Adrenal gland (tissue), 9 donors: ENCODE measurements at regions not wholly inside any gene's neighbourhood (a gene's known extent, or its start where the extent isn't known, plus 50 kb on each side); places are given as distances from the start of the nearest gene placed in this dataset.

Source experiments
- DNase-seq, 7 donors: peaks; one replicate each; pipeline ENCODE4 v3.0.0-alpha.2; 2019 to 2020
- H3K27ac ChIP-seq, 5 donors: fragments of 200-600 bp; sonication (generic) in 4 of 5; 1 replicate in 3 of 5; 2 replicates in 2 of 5; pipeline versions ENCODE4 v1.5.1 to v1.8.0; 2016 to 2020; ENCODE audit warnings: mild to moderate bottlenecking in 1 of 5
- H3K27me3 ChIP-seq: fragments of 200-600 bp; 2 replicates; pipeline ENCODE4 v1.8.0; 2021
- H3K36me3 ChIP-seq, 2 donors: fragments of 200-600 bp; replicated peaks in 1 of 2; 1 replicate in 1 of 2; 2 replicates in 1 of 2; pipeline versions ENCODE4 v1.5.1 to v1.8.0; 2018 to 2022
- H3K4me1 ChIP-seq, 2 donors: fragments of 200-600 bp; replicated peaks in 1 of 2; 1 replicate in 1 of 2; 2 replicates in 1 of 2; pipeline versions ENCODE4 v1.5.1 to v1.8.0; 2018 to 2021
- H3K4me3 ChIP-seq, 4 donors: fragments of 200-600 bp; sonication (generic) in 3 of 4; one replicate each; pipeline ENCODE4 v1.5.1; 2016 to 2018
- H3K9me3 ChIP-seq, 3 donors: fragments of 200-600 bp; sonication (generic) in 1 of 3; replicated peaks in 1 of 3; 1 replicate in 2 of 3; 2 replicates in 1 of 3; pipeline versions ENCODE4 v1.5.1 to v1.8.0; 2016 to 2021
- CTCF ChIP-seq, 6 experiments: fragments of 450-650 bp in 4 of 6; fragments of 200-600 bp in 2 of 6; sonication (generic) in 1 of 6; IDR thresholded peaks; 1 replicate in 5 of 6; 2 replicates in 1 of 6; pipeline versions ENCODE4 v1.5.1 to v1.8.0; 2016 to 2021; ENCODE audit warnings: antibody characterized with exemption in 6 of 6, mild to moderate bottlenecking in 2 of 6, moderate library complexity in 1 of 6
- POLR2A ChIP-seq, 2 donors: fragments of 450-650 bp; IDR thresholded peaks; one replicate each; pipeline ENCODE4 v1.6.1; 2017; ENCODE audit warnings: antibody characterized with exemption in 2 of 2, mild to moderate bottlenecking in 2 of 2, moderate library complexity in 1 of 2
- WGBS, 4 donors: extraction: QIAGEN DNeasy Blood & Tissue Kit in 2 of 4; methylation state at CpG; one replicate each; pipeline versions ENCODE4 v1.1.5 to v1.1.7; 2013 to 2017; 5-methylcytosine and 5-hydroxymethylcytosine counted together
- intact Hi-C, 2 donors: fragments of 100-400 bp; cut with DNase I; formaldehyde crosslinking; loops; one replicate each; pipeline versions ENCODE4 v1.14.1 to v1.15.0; 2022 to 2023
- donor health status: healthy with polysubstance abuse.
- donor health status: Bipolar disorder and iron deficiency.
- donor health status: DM: yes; HTN: yes; CAD: no.
- donor health status: DM: no; HTN: no; CAD: no.
- donor health status: DM: no; HTN: no; CAD: no.

- no peak for DNase-seq
- 64 to 70% (median 68%) methylated on average over 6 of the region's 6 CpGs for WGBS, 4 donors
- no peak for TF ChIP-seq CTCF (IDR thresholded peaks at IDR 0.05)
- TF ChIP-seq POLR2A (IDR thresholded peaks at IDR 0.05): no peak
- Histone ChIP-seq H3K27ac (no peak overlapping the region), H3K4me3 (no peak overlapping the region), H3K27me3 (no peaks in the 10 kb centered on the region), H3K4me1 (no peaks in the 10 kb centered on the region), H3K36me3 (no peaks in the 10 kb centered on the region), H3K9me3 (no peaks in the 10 kb centered on the region)
- intact Hi-C loops: no loop called here
These were observed 71.6 kb downstream of the ASCL1 start for GRCh38 chr12:103028881-103029639.

- WGBS, 4 donors: 38 to 56% (median 42%) methylated on average over 1 of the region's 1 CpG
- intact Hi-C loops: no loop called here
These were observed 79.2 kb downstream of the ASCL1 start for GRCh38 chr12:103036581-103037214.

GRCh38 chr12:103043531-103044486 lies 86.3 kb downstream of the ASCL1 start:
- WGBS, 4 donors: 18 to 27% (median 20%) methylated on average over 18 of the region's 18 CpGs
- no peak overlapping the region for H3K4me3 ChIP-seq

More at GRCh38 chr12:103036581-103037214, 79.2 kb downstream of the ASCL1 start:
- Histone ChIP-seq H3K36me3 (no peaks in the 10 kb centered on the region), H3K27ac (no peak overlapping the region), H3K4me3 (no peak overlapping the region), H3K4me1 (no peaks in the 10 kb centered on the region), H3K9me3 (no peaks in the 10 kb centered on the region), H3K27me3 (no peaks in the 10 kb centered on the region)
- TF ChIP-seq POLR2A (IDR thresholded peaks at IDR 0.05) (no peak), CTCF (IDR thresholded peaks at IDR 0.05) (no peak)
- DNase-seq: no peak

More at GRCh38 chr12:103043531-103044486, 86.3 kb downstream of the ASCL1 start:
- Histone ChIP-seq H3K9me3 (no peaks in the 10 kb centered on the region), H3K27ac (no peak overlapping the region), H3K36me3 (no peaks in the 10 kb centered on the region), H3K27me3 (no peaks in the 10 kb centered on the region), H3K4me1 (no peaks in the 10 kb centered on the region)
- no peak for DNase-seq
- intact Hi-C loops: no loop called here
- TF ChIP-seq POLR2A (IDR thresholded peaks at IDR 0.05): no peak
- TF ChIP-seq CTCF (IDR thresholded peaks at IDR 0.05): no peak
